HCT116 (cell line): ENCODE measurements at regions not wholly inside any gene's neighbourhood (a gene's known extent, or its start where the extent isn't known, plus 50 kb on each side); places are given as distances from the start of the nearest gene placed in this dataset.

Experiments
- ATAC-seq: fragments of 200-7000 bp; cut with Tn5 transposase; 2 replicates; pipeline ENCODE4 v1.9.1; 2020; ENCODE audit warnings: mild to moderate bottlenecking, moderate library complexity
- BruUV-seq: library from RNA; stranded (reverse); fragments of 400-500 nt; replicated peaks from 2 replicates; lab custom pipeline; 2021; lab: Mats Ljungman, UMichigan
- CTCF ChIA-PET: fragments of 300-600 bp; sonication (Branson Sonifier 250); formaldehyde crosslinking; loops from one replicate; lab custom pipeline; 2021; ENCODE audit warnings: antibody characterized with exemption; lab: Charles Lee
- POLR2A ChIA-PET: fragments of 300-600, 350-600 bp; sonication (Branson Sonifier 250); formaldehyde crosslinking; loops from one replicate; lab custom pipeline; 2021; ENCODE audit warnings: antibody characterized with exemption; lab: Charles Lee
- RAD21 ChIA-PET, 2 experiments: fragments of 300-600 bp; sonication (Branson Sonifier 250); formaldehyde crosslinking; loops; one replicate each; lab custom pipeline; 2023; ENCODE audit warnings: low total read pairs in 2 of 2; ENCODE audit not compliant: uncharacterized antibody in 2 of 2, unreplicated experiment in 2 of 2, low non-redundant PET in 1 of 2; lab: Charles Lee
- DNase-seq: peaks from one replicate; pipeline ENCODE4 v3.0.0-alpha.2; 2010; ENCODE audit warnings: low read depth, low spot score
- H2AFZ ChIP-seq: fragments of 200-600 bp; shearing (Covaris generic), sonication (generic); 2 replicates; pipeline ENCODE4 v1.6.1; 2017; ENCODE audit warnings: low read depth, mixed run types, mixed read lengths, antibody characterized with exemption, low read length; ENCODE audit not compliant: poor library complexity, severe bottlenecking
- H3K27ac ChIP-seq: 2 replicates; pipeline ENCODE4 v1.5.1; 2012; ENCODE audit warnings: low read depth, low read length
- H3K27me3 ChIP-seq: fragments of 200-600 bp; sonication (generic); 2 replicates; pipeline ENCODE4 v1.6.1; 2016; ENCODE audit warnings: mixed run types, low read length, mixed read lengths; ENCODE audit not compliant: insufficient read depth
- H3K36me3 ChIP-seq, 2 experiments: fragments of 200-500 bp in 1 of 2; fragments of 200-600 bp in 1 of 2; sonication (Bioruptor generic) in 1 of 2; sonication (generic) in 1 of 2; 2 replicates each; pipeline versions ENCODE4 v1.5.1 to v1.6.1; 2014 to 2016; ENCODE audit warnings: low read length in 2 of 2, inconsistent platforms in 1 of 2, mixed read lengths in 1 of 2, mixed run types in 1 of 2; ENCODE audit not compliant: insufficient read depth in 2 of 2, control insufficient read depth in 1 of 2
- H3K4me1 ChIP-seq, 2 experiments: fragments of 200-600 bp in 1 of 2; sonication (generic) in 1 of 2; 2 replicates each; pipeline versions ENCODE4 v1.5.1 to v1.6.1; 2012 to 2017; ENCODE audit warnings: low read length in 2 of 2, inconsistent platforms in 1 of 2, mild to moderate bottlenecking in 1 of 2, mixed read lengths in 1 of 2, mixed run types in 1 of 2, moderate library complexity in 1 of 2; ENCODE audit not compliant: insufficient read depth in 2 of 2, control insufficient read depth in 1 of 2
- H3K4me2 ChIP-seq: fragments of 200-600 bp; sonication (generic); 2 replicates; pipeline ENCODE4 v1.6.1; 2017; ENCODE audit warnings: mixed run types, low read length, mixed read lengths
- H3K4me3 ChIP-seq, 2 experiments: fragments of 200-600 bp in 1 of 2; sonication (generic) in 1 of 2; replicated peaks in 1 of 2; 2 replicates each; pipeline ENCODE4 v1.5.1; 2011 to 2016; ENCODE audit warnings: low read length in 2 of 2, control low read depth in 1 of 2, low read depth in 1 of 2, mild to moderate bottlenecking in 1 of 2, mixed read lengths in 1 of 2, mixed run types in 1 of 2
- H3K79me2 ChIP-seq: fragments of 200-600 bp; sonication (generic); 2 replicates; pipeline ENCODE4 v1.6.1; 2017; ENCODE audit warnings: mild to moderate bottlenecking, mixed run types, low read length, moderate library complexity, mixed read lengths; ENCODE audit not compliant: insufficient read depth
- H3K9ac ChIP-seq: fragments of 200-600 bp; sonication (generic); 2 replicates; pipeline ENCODE4 v1.6.1; 2016; ENCODE audit warnings: low read length, mixed read lengths
- H3K9me2 ChIP-seq: fragments of 200-600 bp; sonication (generic), shearing (Covaris generic); 2 replicates; pipeline ENCODE4 v1.6.1; 2017; ENCODE audit warnings: mixed run types, mild to moderate bottlenecking, moderate library complexity; ENCODE audit not compliant: insufficient read depth
- H3K9me3 ChIP-seq, 2 experiments: fragments of 200-500 bp in 1 of 2; fragments of 200-600 bp in 1 of 2; sonication (Bioruptor generic) in 1 of 2; sonication (generic) in 1 of 2; 2 replicates each; pipeline ENCODE4 v1.6.1; 2014 to 2017; ENCODE audit warnings: low read length in 2 of 2, mixed read lengths in 2 of 2, inconsistent platforms in 1 of 2, low read depth in 1 of 2, mild to moderate bottlenecking in 1 of 2, mixed run types in 1 of 2, moderate library complexity in 1 of 2; ENCODE audit not compliant: control insufficient read depth in 1 of 2, insufficient read depth in 1 of 2
- H4K20me1 ChIP-seq: fragments of 200-600 bp; sonication (generic), shearing (Covaris generic); 2 replicates; pipeline ENCODE4 v1.6.1; 2017; ENCODE audit warnings: mixed run types, mild to moderate bottlenecking, moderate library complexity; ENCODE audit not compliant: insufficient read depth
- CBX3 ChIP-seq: IDR thresholded peaks from 2 replicates; pipeline ENCODE4 v1.6.1; 2012; ENCODE audit warnings: low read depth
- CEBPB ChIP-seq: IDR thresholded peaks from 2 replicates; pipeline ENCODE4 v1.6.1; 2012; ENCODE audit warnings: low read depth
- EGR1 ChIP-seq: IDR thresholded peaks from 2 replicates; pipeline ENCODE4 v1.6.1; 2012; ENCODE audit warnings: low read depth
- ELF1 ChIP-seq: IDR thresholded peaks from 2 replicates; pipeline ENCODE4 v1.6.1; 2012; ENCODE audit warnings: low read depth, borderline replicate concordance
- EZH2 ChIP-seq: fragments of 200-600 bp; sonication (generic); IDR thresholded peaks from 2 replicates; pipeline ENCODE4 v1.6.1; 2017; ENCODE audit warnings: antibody characterized with exemption, mixed run types
- JUND ChIP-seq: IDR thresholded peaks from 2 replicates; pipeline ENCODE4 v1.6.1; 2012
- POLR2A ChIP-seq: IDR thresholded peaks from 2 replicates; pipeline ENCODE4 v1.7.0; 2011; ENCODE audit warnings: borderline replicate concordance; ENCODE audit not compliant: insufficient read depth, insufficient read length; ENCODE audit errors: extremely low read depth
- POLR2AphosphoS5 ChIP-seq: IDR thresholded peaks from 2 replicates; pipeline ENCODE4 v1.6.1; 2011; ENCODE audit warnings: mild to moderate bottlenecking, low read depth, low read length, moderate library complexity
- RAD21 ChIP-seq: IDR thresholded peaks from 2 replicates; pipeline ENCODE4 v1.6.1; 2012; ENCODE audit warnings: low read depth, mild to moderate bottlenecking
- SIN3A ChIP-seq: IDR thresholded peaks from 2 replicates; pipeline ENCODE4 v1.6.1; 2012; ENCODE audit warnings: low read depth
- SP1 ChIP-seq: IDR thresholded peaks from 2 replicates; pipeline ENCODE4 v1.6.1; 2012; ENCODE audit warnings: low read depth
- SRF ChIP-seq: IDR thresholded peaks from 2 replicates; pipeline ENCODE4 v1.6.1; 2012; ENCODE audit warnings: low read depth
- TCF7L2 ChIP-seq: IDR thresholded peaks from 2 replicates; pipeline ENCODE4 v1.7.0; 2011; ENCODE audit warnings: borderline replicate concordance, inconsistent platforms; ENCODE audit not compliant: insufficient read depth, insufficient read length; ENCODE audit errors: extremely low read depth
- ZFX ChIP-seq: fragments of 450-650 bp; IDR thresholded peaks from 2 replicates; pipeline ENCODE4 v1.6.1; 2017
- intact Hi-C: fragments of 100-400 bp; cut with micrococcal nuclease; formaldehyde crosslinking; loops from 2 replicates; pipeline ENCODE4 v1.10.0; 2022
- TF ChIP-seq, protein P1 (sequence below), 3 experiments: fragments of 200-600 bp in 1 of 3; sonication (generic) in 1 of 3; IDR thresholded peaks in 2 of 3; conservative IDR thresholded peaks in 1 of 3; 2 replicates each; pipeline ENCODE4 v1.5.1; 2012 to 2017; ENCODE audit warnings: low read depth in 2 of 3, low read length in 2 of 3, antibody characterized with exemption in 1 of 3, borderline replicate concordance in 1 of 3, control low read depth in 1 of 3, mild to moderate bottlenecking in 1 of 3, mixed read lengths in 1 of 3, mixed run types in 1 of 3, moderate library complexity in 1 of 3; ENCODE audit not compliant: insufficient read depth in 1 of 3
- TF ChIP-seq, protein P2 (sequence below): IDR thresholded peaks from 2 replicates; pipeline ENCODE4 v1.6.1; 2012; ENCODE audit warnings: low read depth
- TF ChIP-seq, protein P3 (sequence below): IDR thresholded peaks from 2 replicates; pipeline ENCODE4 v1.6.1; 2012
- TF ChIP-seq, protein P4 (sequence below): IDR thresholded peaks from 2 replicates; pipeline ENCODE4 v1.6.1; 2011; ENCODE audit warnings: mild to moderate bottlenecking, low read length, moderate library complexity; ENCODE audit not compliant: insufficient replicate concordance; ENCODE audit errors: extremely low read depth
- TF ChIP-seq, protein P5 (sequence below): IDR thresholded peaks from 2 replicates; pipeline ENCODE4 v1.6.1; 2012

DNA sequence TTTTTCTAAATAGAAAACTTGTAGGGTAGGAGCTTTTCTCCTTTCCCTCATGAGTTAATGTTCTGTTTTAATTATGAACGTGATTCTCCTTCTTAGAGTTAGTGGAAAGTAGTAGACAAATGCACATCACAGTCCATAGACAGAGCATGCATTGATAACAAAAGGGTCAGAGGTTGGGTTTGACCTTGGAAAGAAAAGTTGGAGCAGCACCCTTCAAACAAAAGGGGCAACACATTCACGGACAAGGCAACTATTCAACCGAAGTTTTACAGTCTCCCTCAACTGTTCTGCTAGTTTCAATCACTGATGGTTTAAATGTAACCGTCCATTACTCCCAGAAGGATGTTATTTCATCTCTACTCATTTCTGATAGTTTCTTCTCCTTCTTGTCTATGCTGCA lies 103.4 kb upstream of the MAOA start:
- ChIA-PET CTCF (no interaction called here), POLR2A (no interaction called here), RAD21 (no interaction called here)
- H3K4me2 ChIP-seq, result no peak overlapping the region
- DNase-seq (no peak), ATAC-seq (no peak)
- no peak overlapping the region for H2AFZ ChIP-seq
- no peaks in the 10 kb centered on the region for H3K9me3 ChIP-seq
- no peaks in the 10 kb centered on the region for H3K79me2 ChIP-seq
- H3K9ac ChIP-seq, result no peak overlapping the region
- intact Hi-C loops, result loop anchor here (10.0 kb wide), 1 partner anchor 1758 kb away; no protein-coding TSS in a partner anchor
- no TSS peak for BruUV-seq
- H3K36me3 ChIP-seq, result no peaks in the 10 kb centered on the region
- no peak overlapping the region for H3K27ac ChIP-seq
- TF ChIP-seq, protein P1, sequence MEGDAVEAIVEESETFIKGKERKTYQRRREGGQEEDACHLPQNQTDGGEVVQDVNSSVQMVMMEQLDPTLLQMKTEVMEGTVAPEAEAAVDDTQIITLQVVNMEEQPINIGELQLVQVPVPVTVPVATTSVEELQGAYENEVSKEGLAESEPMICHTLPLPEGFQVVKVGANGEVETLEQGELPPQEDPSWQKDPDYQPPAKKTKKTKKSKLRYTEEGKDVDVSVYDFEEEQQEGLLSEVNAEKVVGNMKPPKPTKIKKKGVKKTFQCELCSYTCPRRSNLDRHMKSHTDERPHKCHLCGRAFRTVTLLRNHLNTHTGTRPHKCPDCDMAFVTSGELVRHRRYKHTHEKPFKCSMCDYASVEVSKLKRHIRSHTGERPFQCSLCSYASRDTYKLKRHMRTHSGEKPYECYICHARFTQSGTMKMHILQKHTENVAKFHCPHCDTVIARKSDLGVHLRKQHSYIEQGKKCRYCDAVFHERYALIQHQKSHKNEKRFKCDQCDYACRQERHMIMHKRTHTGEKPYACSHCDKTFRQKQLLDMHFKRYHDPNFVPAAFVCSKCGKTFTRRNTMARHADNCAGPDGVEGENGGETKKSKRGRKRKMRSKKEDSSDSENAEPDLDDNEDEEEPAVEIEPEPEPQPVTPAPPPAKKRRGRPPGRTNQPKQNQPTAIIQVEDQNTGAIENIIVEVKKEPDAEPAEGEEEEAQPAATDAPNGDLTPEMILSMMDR (IDR thresholded peaks at IDR 0.05 in 2 of 3, conservative IDR thresholded peaks at IDR 0.05 in 1 of 3; ENCODE audit: borderline replicate concordance in 1 of 3, insufficient read depth in 1 of 3, low read depth in 2 of 3, low read length in 2 of 3), result no peak
- TF ChIP-seq, protein P2, sequence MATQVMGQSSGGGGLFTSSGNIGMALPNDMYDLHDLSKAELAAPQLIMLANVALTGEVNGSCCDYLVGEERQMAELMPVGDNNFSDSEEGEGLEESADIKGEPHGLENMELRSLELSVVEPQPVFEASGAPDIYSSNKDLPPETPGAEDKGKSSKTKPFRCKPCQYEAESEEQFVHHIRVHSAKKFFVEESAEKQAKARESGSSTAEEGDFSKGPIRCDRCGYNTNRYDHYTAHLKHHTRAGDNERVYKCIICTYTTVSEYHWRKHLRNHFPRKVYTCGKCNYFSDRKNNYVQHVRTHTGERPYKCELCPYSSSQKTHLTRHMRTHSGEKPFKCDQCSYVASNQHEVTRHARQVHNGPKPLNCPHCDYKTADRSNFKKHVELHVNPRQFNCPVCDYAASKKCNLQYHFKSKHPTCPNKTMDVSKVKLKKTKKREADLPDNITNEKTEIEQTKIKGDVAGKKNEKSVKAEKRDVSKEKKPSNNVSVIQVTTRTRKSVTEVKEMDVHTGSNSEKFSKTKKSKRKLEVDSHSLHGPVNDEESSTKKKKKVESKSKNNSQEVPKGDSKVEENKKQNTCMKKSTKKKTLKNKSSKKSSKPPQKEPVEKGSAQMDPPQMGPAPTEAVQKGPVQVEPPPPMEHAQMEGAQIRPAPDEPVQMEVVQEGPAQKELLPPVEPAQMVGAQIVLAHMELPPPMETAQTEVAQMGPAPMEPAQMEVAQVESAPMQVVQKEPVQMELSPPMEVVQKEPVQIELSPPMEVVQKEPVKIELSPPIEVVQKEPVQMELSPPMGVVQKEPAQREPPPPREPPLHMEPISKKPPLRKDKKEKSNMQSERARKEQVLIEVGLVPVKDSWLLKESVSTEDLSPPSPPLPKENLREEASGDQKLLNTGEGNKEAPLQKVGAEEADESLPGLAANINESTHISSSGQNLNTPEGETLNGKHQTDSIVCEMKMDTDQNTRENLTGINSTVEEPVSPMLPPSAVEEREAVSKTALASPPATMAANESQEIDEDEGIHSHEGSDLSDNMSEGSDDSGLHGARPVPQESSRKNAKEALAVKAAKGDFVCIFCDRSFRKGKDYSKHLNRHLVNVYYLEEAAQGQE, result no peak
- TF ChIP-seq ELF1 (no peak), ZFX (no peak), SRF (no peak), CBX3 (no peak), EZH2 (no peak), CEBPB (no peak), POLR2A (no peak), POLR2AphosphoS5 (no peak), TCF7L2 (no peak), SIN3A (no peak), JUND (no peak), SP1 (no peak), RAD21 (no peak), EGR1 (no peak)
- TF ChIP-seq, protein P3, sequence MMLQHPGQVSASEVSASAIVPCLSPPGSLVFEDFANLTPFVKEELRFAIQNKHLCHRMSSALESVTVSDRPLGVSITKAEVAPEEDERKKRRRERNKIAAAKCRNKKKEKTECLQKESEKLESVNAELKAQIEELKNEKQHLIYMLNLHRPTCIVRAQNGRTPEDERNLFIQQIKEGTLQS, result no peak
- TF ChIP-seq, protein P4, sequence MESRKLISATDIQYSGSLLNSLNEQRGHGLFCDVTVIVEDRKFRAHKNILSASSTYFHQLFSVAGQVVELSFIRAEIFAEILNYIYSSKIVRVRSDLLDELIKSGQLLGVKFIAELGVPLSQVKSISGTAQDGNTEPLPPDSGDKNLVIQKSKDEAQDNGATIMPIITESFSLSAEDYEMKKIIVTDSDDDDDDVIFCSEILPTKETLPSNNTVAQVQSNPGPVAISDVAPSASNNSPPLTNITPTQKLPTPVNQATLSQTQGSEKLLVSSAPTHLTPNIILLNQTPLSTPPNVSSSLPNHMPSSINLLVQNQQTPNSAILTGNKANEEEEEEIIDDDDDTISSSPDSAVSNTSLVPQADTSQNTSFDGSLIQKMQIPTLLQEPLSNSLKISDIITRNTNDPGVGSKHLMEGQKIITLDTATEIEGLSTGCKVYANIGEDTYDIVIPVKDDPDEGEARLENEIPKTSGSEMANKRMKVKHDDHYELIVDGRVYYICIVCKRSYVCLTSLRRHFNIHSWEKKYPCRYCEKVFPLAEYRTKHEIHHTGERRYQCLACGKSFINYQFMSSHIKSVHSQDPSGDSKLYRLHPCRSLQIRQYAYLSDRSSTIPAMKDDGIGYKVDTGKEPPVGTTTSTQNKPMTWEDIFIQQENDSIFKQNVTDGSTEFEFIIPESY, result no peak
- TF ChIP-seq, protein P5, sequence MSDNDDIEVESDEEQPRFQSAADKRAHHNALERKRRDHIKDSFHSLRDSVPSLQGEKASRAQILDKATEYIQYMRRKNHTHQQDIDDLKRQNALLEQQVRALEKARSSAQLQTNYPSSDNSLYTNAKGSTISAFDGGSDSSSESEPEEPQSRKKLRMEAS, result no peak
- peaks cover 0 to 10% of the 10 kb centered on the region in 2 experiments; a peak in 1 of 4 replicates for H3K4me1 ChIP-seq
- H3K4me3 ChIP-seq, result no peak overlapping the region
- H4K20me1 ChIP-seq, result no peaks in the 10 kb centered on the region
- no peaks in the 10 kb centered on the region for H3K9me2 ChIP-seq
- H3K27me3 ChIP-seq, result no peaks in the 10 kb centered on the region
